ENCODE measurements at regions not wholly inside any gene's neighbourhood (a gene's known extent, or its start where the extent isn't known, plus 50 kb on each side); places are given as distances from the start of the nearest gene placed in this dataset.

- ATAC-seq (no peak), DNase-seq (no peak)
- H3K27me3 ChIP-seq: no peaks in the 10 kb centered on the region
- H3K4me3 ChIP-seq: no peak overlapping the region
- H3K9me3 ChIP-seq: no peaks in the 10 kb centered on the region
- intact Hi-C loops (cut with DNase I): no loop called here
- TF ChIP-seq, protein P1, sequence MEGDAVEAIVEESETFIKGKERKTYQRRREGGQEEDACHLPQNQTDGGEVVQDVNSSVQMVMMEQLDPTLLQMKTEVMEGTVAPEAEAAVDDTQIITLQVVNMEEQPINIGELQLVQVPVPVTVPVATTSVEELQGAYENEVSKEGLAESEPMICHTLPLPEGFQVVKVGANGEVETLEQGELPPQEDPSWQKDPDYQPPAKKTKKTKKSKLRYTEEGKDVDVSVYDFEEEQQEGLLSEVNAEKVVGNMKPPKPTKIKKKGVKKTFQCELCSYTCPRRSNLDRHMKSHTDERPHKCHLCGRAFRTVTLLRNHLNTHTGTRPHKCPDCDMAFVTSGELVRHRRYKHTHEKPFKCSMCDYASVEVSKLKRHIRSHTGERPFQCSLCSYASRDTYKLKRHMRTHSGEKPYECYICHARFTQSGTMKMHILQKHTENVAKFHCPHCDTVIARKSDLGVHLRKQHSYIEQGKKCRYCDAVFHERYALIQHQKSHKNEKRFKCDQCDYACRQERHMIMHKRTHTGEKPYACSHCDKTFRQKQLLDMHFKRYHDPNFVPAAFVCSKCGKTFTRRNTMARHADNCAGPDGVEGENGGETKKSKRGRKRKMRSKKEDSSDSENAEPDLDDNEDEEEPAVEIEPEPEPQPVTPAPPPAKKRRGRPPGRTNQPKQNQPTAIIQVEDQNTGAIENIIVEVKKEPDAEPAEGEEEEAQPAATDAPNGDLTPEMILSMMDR (IDR thresholded peaks at IDR 0.05): no peak
- H3K27ac ChIP-seq: no peak overlapping the region
- H3K4me1 ChIP-seq: no peaks in the 10 kb centered on the region
- no peaks in the 10 kb centered on the region for H3K36me3 ChIP-seq
Measured at GRCh38 chr10:16260388-16260787, 176.4 kb upstream of the PTER start.

GRCh38 chr10:16271571-16271970 is 165.2 kb upstream of the PTER start:
- Histone ChIP-seq H3K4me1 (no peaks in the 10 kb centered on the region), H3K9me3 (no peaks in the 10 kb centered on the region), H3K27me3 (no peaks in the 10 kb centered on the region), H3K36me3 (no peaks in the 10 kb centered on the region), H3K27ac (no peak overlapping the region), H3K4me3 (no peak overlapping the region)
- intact Hi-C loops (cut with DNase I): no loop called here
- TF ChIP-seq, protein P1 (IDR thresholded peaks at IDR 0.05): no peak
- DNase-seq (no peak), ATAC-seq (no peak)

DNA sequence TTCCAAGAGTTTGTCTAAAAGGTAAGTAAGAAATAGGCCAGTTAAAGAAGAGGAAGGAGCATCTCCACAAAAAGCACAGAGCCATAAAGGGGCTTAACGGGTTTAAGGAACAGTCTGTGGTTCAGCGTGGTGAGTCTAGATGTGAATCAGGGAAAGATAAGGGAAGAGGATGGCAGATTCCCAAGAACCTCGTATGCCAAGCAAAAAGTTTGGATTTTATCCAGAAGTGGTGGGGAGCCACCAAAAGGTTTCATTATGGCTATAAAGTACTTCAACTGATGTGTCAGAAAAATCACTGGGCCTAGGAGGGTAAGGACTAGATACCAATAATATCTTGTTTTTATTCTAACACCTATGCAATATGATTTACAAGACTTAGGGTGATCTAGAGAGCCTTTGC is 161.9 kb upstream of the PTER start:
- H3K4me1 ChIP-seq: no peaks in the 10 kb centered on the region
- H3K27me3 ChIP-seq: no peaks in the 10 kb centered on the region
- TF ChIP-seq, protein P1 (IDR thresholded peaks at IDR 0.05): no peak
- intact Hi-C loops (cut with DNase I): no loop called here
- H3K4me3 ChIP-seq: no peak overlapping the region
- H3K36me3 ChIP-seq: no peaks in the 10 kb centered on the region
- no peak overlapping the region for H3K27ac ChIP-seq
- no peak for ATAC-seq
- H3K9me3 ChIP-seq: no peaks in the 10 kb centered on the region
- no peak for DNase-seq

DNA sequence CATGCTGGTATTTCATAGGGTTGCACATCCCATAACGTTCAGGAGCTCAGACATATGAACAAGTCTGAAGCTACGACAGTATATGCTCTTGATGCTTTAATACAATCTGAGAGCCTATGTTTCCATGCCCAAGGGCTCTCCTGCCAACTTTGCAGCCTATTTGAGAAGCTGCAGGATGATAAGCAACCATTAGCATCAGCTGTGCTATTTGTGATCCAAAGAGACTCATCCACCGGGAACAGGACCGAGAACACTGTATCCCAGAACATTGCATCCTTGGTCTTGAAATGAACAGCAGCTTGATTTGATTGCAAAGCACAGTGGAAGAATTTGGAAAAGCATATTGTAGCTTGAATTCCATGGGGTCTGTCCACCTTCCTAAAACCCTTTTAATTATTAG is 156.2 kb upstream of the PTER start:
- Histone ChIP-seq H3K9me3 (no peaks in the 10 kb centered on the region), H3K36me3 (no peaks in the 10 kb centered on the region), H3K27ac (no peak overlapping the region), H3K4me1 (no peaks in the 10 kb centered on the region), H3K4me3 (no peak overlapping the region), H3K27me3 (no peaks in the 10 kb centered on the region)
- TF ChIP-seq, protein P1 (IDR thresholded peaks at IDR 0.05): no peak
- intact Hi-C loops (cut with DNase I): no loop called here
- ATAC-seq: no peak
- DNase-seq: no peak

GRCh38 chr10:16292366-16292765 is 144.4 kb upstream of the PTER start:
- TF ChIP-seq, protein P1 (IDR thresholded peaks at IDR 0.05): no peak
- H3K27me3 ChIP-seq: no peaks in the 10 kb centered on the region
- H3K9me3 ChIP-seq: no peaks in the 10 kb centered on the region
- ATAC-seq (no peak), DNase-seq (no peak)
- no peaks in the 10 kb centered on the region for H3K36me3 ChIP-seq
- intact Hi-C loops (cut with DNase I): no loop called here
- H3K4me3 ChIP-seq: no peak overlapping the region
- no peaks in the 10 kb centered on the region for H3K4me1 ChIP-seq
- H3K27ac ChIP-seq: no peak overlapping the region

DNA sequence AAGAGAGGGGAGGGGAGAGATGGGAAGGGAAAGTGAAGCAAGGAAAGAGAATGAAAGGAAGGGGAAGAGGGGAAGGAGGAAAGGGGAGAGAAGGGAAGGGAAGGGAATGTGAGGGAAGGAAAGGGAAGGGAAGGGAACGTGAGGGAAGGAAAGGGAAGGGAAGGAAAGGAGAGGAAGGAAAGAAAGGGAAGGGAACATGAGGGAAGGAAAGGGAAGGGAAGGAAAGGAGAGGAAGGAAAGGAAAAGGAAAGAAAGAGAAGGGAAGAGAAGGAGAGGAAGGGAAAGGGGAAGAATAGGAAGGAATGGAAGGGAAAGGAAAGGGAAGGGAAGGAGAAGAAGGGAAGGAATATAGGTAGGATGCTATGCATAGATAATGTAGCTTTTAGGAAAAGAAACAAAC is 139.7 kb upstream of the PTER start:
- TF ChIP-seq, protein P1 (IDR thresholded peaks at IDR 0.05): no peak
- DNase-seq (no peak), ATAC-seq (no peak)
- no peaks in the 10 kb centered on the region for H3K36me3 ChIP-seq
- intact Hi-C loops (cut with DNase I): no loop called here
- H3K4me1 ChIP-seq: no peaks in the 10 kb centered on the region
- H3K4me3 ChIP-seq: no peak overlapping the region
- H3K27me3 ChIP-seq: no peaks in the 10 kb centered on the region
- H3K27ac ChIP-seq: no peak overlapping the region
- no peaks in the 10 kb centered on the region for H3K9me3 ChIP-seq
